ENCODE measurements at regions not wholly inside any gene's neighbourhood (a gene's known extent, or its start where the extent isn't known, plus 50 kb on each side); places are given as distances from the start of the nearest gene placed in this dataset.

DNA sequence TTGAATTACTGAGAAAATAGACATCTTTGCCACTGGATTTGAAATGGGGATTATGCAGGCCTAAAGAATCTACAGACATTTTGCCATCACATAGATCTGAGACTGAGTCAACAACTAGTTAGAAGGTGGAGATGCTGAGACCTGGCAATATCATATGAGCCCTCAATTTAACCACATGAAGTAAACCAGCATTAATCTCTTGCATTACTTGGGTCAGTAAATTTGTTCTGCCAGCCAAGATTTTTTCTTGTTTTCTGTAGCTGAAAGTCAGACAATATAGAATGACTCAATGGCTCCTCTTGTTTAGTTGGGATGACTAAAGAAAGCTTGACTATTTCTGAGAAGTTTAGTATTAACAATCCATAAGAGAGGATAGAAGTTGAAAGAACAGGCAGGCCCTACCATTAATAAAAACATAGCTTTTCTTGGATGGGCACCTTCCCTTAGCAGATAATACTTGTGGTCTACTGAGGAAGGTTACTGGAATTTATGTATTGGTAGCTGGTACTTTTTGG, 396.7 kb upstream of the SORCS1 start:
- Histone ChIP-seq H3K4me1 (ENCODE audit: control extremely low read depth in 1 of 4, control insufficient read depth in 4 of 4, insufficient read depth in 4 of 4, low read length in 3 of 4) (no peaks in the 10 kb centered on the region), H3K36me3 (ENCODE audit: control insufficient read depth in 4 of 4, insufficient read depth in 4 of 4, low read length in 3 of 4) (no peaks in the 10 kb centered on the region), H3K27ac (ENCODE audit: insufficient read depth in 1 of 2, low read depth in 1 of 2, low read length in 2 of 2, poor library complexity in 1 of 2, severe bottlenecking in 2 of 2) (no peak overlapping the region), H3K4me3 (ENCODE audit: control insufficient read depth in 1 of 7, extremely low read depth in 1 of 7, insufficient read depth in 4 of 7, low read depth in 2 of 7, low read length in 6 of 7) (no peak overlapping the region), H3K27me3 (replicated peaks in 2 of 5; ENCODE audit: control insufficient read depth in 4 of 5, insufficient read depth in 5 of 5, low read length in 4 of 5) (no peaks in the 10 kb centered on the region), H3K9me3 (ENCODE audit: control extremely low read depth in 1 of 5, control insufficient read depth in 4 of 5, insufficient read depth in 2 of 5, low read depth in 1 of 5, low read length in 4 of 5) (peaks cover 0 to 2% (median 0%) of the 10 kb centered on the region in 5 experiments)
- ChIA-PET CTCF (no interaction called here), POLR2A (no interaction called here)
- DNase-seq = no peak

DNA sequence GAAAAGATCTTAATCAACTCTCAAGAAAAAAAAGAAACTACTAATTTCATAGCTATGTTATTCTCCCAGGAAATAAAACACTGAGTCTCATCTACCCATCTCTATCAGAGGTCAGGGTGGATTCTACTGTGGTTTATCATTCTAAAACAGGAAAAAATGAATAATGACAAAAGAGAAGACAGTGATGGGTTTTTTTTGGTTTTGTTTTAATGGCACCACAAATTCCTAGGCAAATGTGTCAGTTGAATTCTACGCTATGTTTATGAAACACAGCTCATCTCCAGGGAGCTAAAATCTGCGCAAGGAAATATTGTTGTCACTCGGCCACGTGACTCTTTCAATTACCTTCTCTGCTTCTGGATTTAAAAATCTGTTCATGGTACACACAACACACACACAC, 393.4 kb upstream of the SORCS1 start:
- no peaks in the 10 kb centered on the region for H3K27me3 ChIP-seq (replicated peaks in 2 of 5; ENCODE audit: control insufficient read depth in 4 of 5, insufficient read depth in 5 of 5, low read length in 4 of 5)
- no peak overlapping the region for H3K4me3 ChIP-seq (ENCODE audit: control insufficient read depth in 1 of 7, extremely low read depth in 1 of 7, insufficient read depth in 4 of 7, low read depth in 2 of 7, low read length in 6 of 7)
- no peaks in the 10 kb centered on the region for H3K36me3 ChIP-seq (ENCODE audit: control insufficient read depth in 4 of 4, insufficient read depth in 4 of 4, low read length in 3 of 4)
- DNase-seq = no peak
- WGBS (ENCODE audit: insufficient coverage) = 67% methylated on average over 1 of the region's 4 CpGs
- ChIA-PET CTCF (no interaction called here), POLR2A (no interaction called here)
- peaks cover 0 to 1% (median 0%) of the 10 kb centered on the region in 5 experiments for H3K9me3 ChIP-seq (ENCODE audit: control extremely low read depth in 1 of 5, control insufficient read depth in 4 of 5, insufficient read depth in 2 of 5, low read depth in 1 of 5, low read length in 4 of 5)
- no peaks in the 10 kb centered on the region for H3K4me1 ChIP-seq (ENCODE audit: control extremely low read depth in 1 of 4, control insufficient read depth in 4 of 4, insufficient read depth in 4 of 4, low read length in 3 of 4)
- H3K27ac ChIP-seq (ENCODE audit: insufficient read depth in 1 of 2, low read depth in 1 of 2, low read length in 2 of 2, poor library complexity in 1 of 2, severe bottlenecking in 2 of 2) = no peak overlapping the region

DNA sequence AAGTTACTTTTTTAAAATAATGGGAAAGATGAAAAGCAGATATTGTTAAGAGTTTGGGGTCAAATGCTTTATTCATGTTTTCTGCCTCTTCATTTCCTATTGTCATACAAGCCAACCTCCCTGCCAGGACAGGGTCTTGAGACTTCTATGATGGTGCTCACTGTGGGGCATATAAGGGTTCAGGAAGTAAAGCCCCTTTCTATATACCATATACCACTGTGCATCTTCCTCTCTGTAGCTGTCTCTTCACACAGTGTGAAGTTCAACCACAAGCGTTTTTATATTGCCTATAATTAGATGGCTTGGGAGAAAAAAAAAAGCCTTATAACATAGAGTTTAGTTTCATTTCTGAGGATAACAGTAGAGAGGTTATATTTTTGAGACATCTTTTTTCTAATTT, 389.8 kb upstream of the SORCS1 start:
- POLR2A ChIA-PET = no interaction called here
- no peaks in the 10 kb centered on the region for H3K9me3 ChIP-seq (ENCODE audit: control extremely low read depth in 1 of 5, control insufficient read depth in 4 of 5, insufficient read depth in 2 of 5, low read depth in 1 of 5, low read length in 4 of 5)
- H3K4me3 ChIP-seq (ENCODE audit: control insufficient read depth in 1 of 7, extremely low read depth in 1 of 7, insufficient read depth in 4 of 7, low read depth in 2 of 7, low read length in 6 of 7) = no peak overlapping the region
- CTCF ChIA-PET = no interaction called here
- no peaks in the 10 kb centered on the region for H3K36me3 ChIP-seq (ENCODE audit: control insufficient read depth in 4 of 4, insufficient read depth in 4 of 4, low read length in 3 of 4)
- no CpG with 5 or more reads among the region's 1 CpG for WGBS (ENCODE audit: insufficient coverage)
- no peak for DNase-seq
- H3K27ac ChIP-seq (ENCODE audit: insufficient read depth in 1 of 2, low read depth in 1 of 2, low read length in 2 of 2, poor library complexity in 1 of 2, severe bottlenecking in 2 of 2) = no peak overlapping the region
- no peaks in the 10 kb centered on the region for H3K27me3 ChIP-seq (replicated peaks in 2 of 5; ENCODE audit: control insufficient read depth in 4 of 5, insufficient read depth in 5 of 5, low read length in 4 of 5)
- no peaks in the 10 kb centered on the region for H3K4me1 ChIP-seq (ENCODE audit: control extremely low read depth in 1 of 4, control insufficient read depth in 4 of 4, insufficient read depth in 4 of 4, low read length in 3 of 4)

DNA sequence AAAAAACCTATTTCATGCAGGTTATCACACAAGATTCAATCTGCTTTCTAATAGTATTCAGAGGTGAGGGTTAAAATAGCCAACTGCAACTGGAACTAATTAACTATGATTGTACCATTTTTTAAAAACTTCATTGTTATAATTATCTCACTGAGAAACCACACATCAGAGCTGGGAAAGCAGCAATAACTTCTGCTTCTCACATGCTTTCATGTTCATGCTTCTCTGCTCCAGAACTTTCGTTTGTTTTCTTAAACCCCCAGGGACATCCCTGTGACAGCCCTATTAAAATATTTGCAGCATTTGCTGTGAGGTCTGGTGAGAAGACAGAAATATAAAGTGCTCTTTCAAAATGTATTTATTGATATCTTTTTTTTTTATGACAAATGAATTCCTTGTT, 389.0 kb upstream of the SORCS1 start:
- CTCF ChIA-PET = no interaction called here
- Histone ChIP-seq H3K27ac (ENCODE audit: insufficient read depth in 1 of 2, low read depth in 1 of 2, low read length in 2 of 2, poor library complexity in 1 of 2, severe bottlenecking in 2 of 2) (no peak overlapping the region), H3K9me3 (ENCODE audit: control extremely low read depth in 1 of 5, control insufficient read depth in 4 of 5, insufficient read depth in 2 of 5, low read depth in 1 of 5, low read length in 4 of 5) (no peaks in the 10 kb centered on the region), H3K4me3 (ENCODE audit: control insufficient read depth in 1 of 7, extremely low read depth in 1 of 7, insufficient read depth in 4 of 7, low read depth in 2 of 7, low read length in 6 of 7) (no peak overlapping the region), H3K4me1 (ENCODE audit: control extremely low read depth in 1 of 4, control insufficient read depth in 4 of 4, insufficient read depth in 4 of 4, low read length in 3 of 4) (no peaks in the 10 kb centered on the region), H3K36me3 (ENCODE audit: control insufficient read depth in 4 of 4, insufficient read depth in 4 of 4, low read length in 3 of 4) (no peaks in the 10 kb centered on the region), H3K27me3 (replicated peaks in 2 of 5; ENCODE audit: control insufficient read depth in 4 of 5, insufficient read depth in 5 of 5, low read length in 4 of 5) (no peaks in the 10 kb centered on the region)
- POLR2A ChIA-PET = no interaction called here
- no CpG with 5 or more reads among the region's 1 CpG for WGBS (ENCODE audit: insufficient coverage)
- DNase-seq = no peak

DNA sequence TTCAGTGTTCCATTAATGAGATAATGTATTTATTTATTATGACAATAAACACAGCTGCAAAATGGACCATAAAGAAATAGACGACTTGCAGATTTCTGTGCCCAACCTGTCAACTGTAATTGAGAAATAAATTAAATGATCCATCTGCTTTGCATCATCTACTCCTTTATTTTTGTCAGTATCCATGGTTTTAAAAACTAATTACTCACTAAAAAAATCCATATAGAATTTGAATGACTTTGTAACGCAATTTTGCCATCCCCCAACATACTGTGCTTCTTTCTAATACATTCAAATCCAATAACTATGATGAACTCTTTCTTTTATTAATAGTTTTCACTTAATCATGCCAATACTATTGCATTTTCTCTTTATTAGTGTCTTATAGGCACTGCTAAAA, 388.5 kb upstream of the SORCS1 start:
- no peaks in the 10 kb centered on the region for H3K36me3 ChIP-seq (ENCODE audit: control insufficient read depth in 4 of 4, insufficient read depth in 4 of 4, low read length in 3 of 4)
- H3K4me1 ChIP-seq (ENCODE audit: control extremely low read depth in 1 of 4, control insufficient read depth in 4 of 4, insufficient read depth in 4 of 4, low read length in 3 of 4) = no peaks in the 10 kb centered on the region
- POLR2A ChIA-PET = interaction anchor here (0.6 kb wide), 1 partner anchor 41 kb away, joined by 3 read pairs; no protein-coding TSS in a partner anchor
- no peaks in the 10 kb centered on the region for H3K27me3 ChIP-seq (replicated peaks in 2 of 5; ENCODE audit: control insufficient read depth in 4 of 5, insufficient read depth in 5 of 5, low read length in 4 of 5)
- no CpG with 5 or more reads among the region's 2 CpGs for WGBS (ENCODE audit: insufficient coverage)
- H3K4me3 ChIP-seq (ENCODE audit: control insufficient read depth in 1 of 7, extremely low read depth in 1 of 7, insufficient read depth in 4 of 7, low read depth in 2 of 7, low read length in 6 of 7) = no peak overlapping the region
- no peak for DNase-seq
- H3K27ac ChIP-seq (ENCODE audit: insufficient read depth in 1 of 2, low read depth in 1 of 2, low read length in 2 of 2, poor library complexity in 1 of 2, severe bottlenecking in 2 of 2) = no peak overlapping the region
- CTCF ChIA-PET = no interaction called here
- no peaks in the 10 kb centered on the region for H3K9me3 ChIP-seq (ENCODE audit: control extremely low read depth in 1 of 5, control insufficient read depth in 4 of 5, insufficient read depth in 2 of 5, low read depth in 1 of 5, low read length in 4 of 5)

DNA sequence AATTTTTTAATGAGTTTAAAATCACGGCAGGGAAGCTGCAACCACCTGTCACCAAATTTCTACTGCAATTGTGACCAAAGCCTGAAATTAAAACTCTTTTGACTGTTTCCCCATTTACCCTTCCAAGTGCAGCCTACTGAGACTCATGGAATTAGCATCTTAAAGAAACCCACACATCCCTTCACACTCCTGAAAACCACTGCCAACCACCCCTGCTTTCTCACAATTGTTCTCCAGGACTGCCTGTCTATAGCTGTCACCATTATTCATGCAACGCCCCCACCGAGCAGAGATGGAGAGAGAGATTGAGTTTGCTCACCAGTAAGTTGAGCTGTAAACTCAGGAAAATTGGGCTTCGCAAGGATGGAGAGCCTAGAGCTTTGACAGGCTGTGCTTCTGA, 383.8 kb upstream of the SORCS1 start:
- 80% methylated on average over 1 of the region's 4 CpGs for WGBS (ENCODE audit: insufficient coverage)
- DNase-seq = no peak
- Histone ChIP-seq H3K4me3 (ENCODE audit: control insufficient read depth in 1 of 7, extremely low read depth in 1 of 7, insufficient read depth in 4 of 7, low read depth in 2 of 7, low read length in 6 of 7) (no peak overlapping the region), H3K27me3 (replicated peaks in 2 of 5; ENCODE audit: control insufficient read depth in 4 of 5, insufficient read depth in 5 of 5, low read length in 4 of 5) (no peaks in the 10 kb centered on the region), H3K9me3 (ENCODE audit: control extremely low read depth in 1 of 5, control insufficient read depth in 4 of 5, insufficient read depth in 2 of 5, low read depth in 1 of 5, low read length in 4 of 5) (no peaks in the 10 kb centered on the region), H3K27ac (ENCODE audit: insufficient read depth in 1 of 2, low read depth in 1 of 2, low read length in 2 of 2, poor library complexity in 1 of 2, severe bottlenecking in 2 of 2) (no peak overlapping the region), H3K4me1 (ENCODE audit: control extremely low read depth in 1 of 4, control insufficient read depth in 4 of 4, insufficient read depth in 4 of 4, low read length in 3 of 4) (no peaks in the 10 kb centered on the region), H3K36me3 (ENCODE audit: control insufficient read depth in 4 of 4, insufficient read depth in 4 of 4, low read length in 3 of 4) (no peaks in the 10 kb centered on the region)
- CTCF ChIA-PET = interaction anchor here (0.6 kb wide), 1 partner anchor 842 kb away, joined by 3 read pairs; no protein-coding TSS in a partner anchor
- POLR2A ChIA-PET = no interaction called here

DNA sequence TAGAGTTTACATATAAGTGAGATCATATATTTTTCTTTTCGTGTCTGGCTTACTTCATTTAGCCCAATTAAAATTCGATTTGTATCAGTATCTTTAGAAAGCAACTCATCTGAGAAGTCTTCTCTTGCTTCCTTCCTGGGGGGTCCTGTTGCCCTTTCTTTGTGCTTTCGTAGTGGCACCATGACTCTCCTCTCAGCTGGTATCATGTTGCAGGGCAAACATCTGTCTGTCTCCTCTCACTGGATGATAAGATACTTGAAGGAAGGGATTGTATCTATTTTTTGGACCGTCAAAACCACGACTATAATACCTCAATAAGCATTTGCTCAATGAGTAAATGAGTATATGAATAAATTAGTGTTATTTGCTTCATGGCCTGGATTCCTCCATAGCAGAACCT, 382.5 kb upstream of the SORCS1 start:
- 100% methylated on average over 1 of the region's 5 CpGs for WGBS (ENCODE audit: insufficient coverage)
- H3K27me3 ChIP-seq (replicated peaks in 2 of 5; ENCODE audit: control insufficient read depth in 4 of 5, insufficient read depth in 5 of 5, low read length in 4 of 5) = peaks cover 0 to 2% (median 0%) of the 10 kb centered on the region in 5 experiments
- no peak overlapping the region for H3K27ac ChIP-seq (ENCODE audit: insufficient read depth in 1 of 2, low read depth in 1 of 2, low read length in 2 of 2, poor library complexity in 1 of 2, severe bottlenecking in 2 of 2)
- H3K4me1 ChIP-seq (ENCODE audit: control extremely low read depth in 1 of 4, control insufficient read depth in 4 of 4, insufficient read depth in 4 of 4, low read length in 3 of 4) = no peaks in the 10 kb centered on the region
- no peaks in the 10 kb centered on the region for H3K9me3 ChIP-seq (ENCODE audit: control extremely low read depth in 1 of 5, control insufficient read depth in 4 of 5, insufficient read depth in 2 of 5, low read depth in 1 of 5, low read length in 4 of 5)
- POLR2A ChIA-PET = no interaction called here
- CTCF ChIA-PET = no interaction called here
- DNase-seq = no peak
- no peak overlapping the region for H3K4me3 ChIP-seq (ENCODE audit: control insufficient read depth in 1 of 7, extremely low read depth in 1 of 7, insufficient read depth in 4 of 7, low read depth in 2 of 7, low read length in 6 of 7)
- H3K36me3 ChIP-seq (ENCODE audit: control insufficient read depth in 4 of 4, insufficient read depth in 4 of 4, low read length in 3 of 4) = no peaks in the 10 kb centered on the region

Data from common myeloid progenitor, CD34-positive (primary cell).